SH-SY5Y (cell line): ENCODE measurements at regions not wholly inside any gene's neighbourhood (a gene's known extent, or its start where the extent isn't known, plus 50 kb on each side); places are given as distances from the start of the nearest gene placed in this dataset.

Source experiments
- GATA2 ChIP-seq: IDR thresholded peaks from 2 replicates; pipeline ENCODE4 v1.6.1; 2011; ENCODE audit warnings: mild to moderate bottlenecking, low read depth, low read length
- GATA3 ChIP-seq: IDR thresholded peaks from 2 replicates; pipeline ENCODE4 v1.6.1; 2011; ENCODE audit warnings: low read depth, mild to moderate bottlenecking, low read length, moderate library complexity

GRCh38 chr10:128519581-128519980 is 393.4 kb upstream of the MKI67 start:
- TF ChIP-seq GATA2 (no peak), GATA3 (no peak)

GRCh38 chr10:128520211-128520815 is 394.1 kb upstream of the MKI67 start:
- no peak for TF ChIP-seq GATA3
- TF ChIP-seq GATA2, result no peak

- TF ChIP-seq GATA2 (no peak), GATA3 (no peak)
Observed at GRCh38 chr10:128522551-128523308, 396.5 kb upstream of the MKI67 start.

DNA sequence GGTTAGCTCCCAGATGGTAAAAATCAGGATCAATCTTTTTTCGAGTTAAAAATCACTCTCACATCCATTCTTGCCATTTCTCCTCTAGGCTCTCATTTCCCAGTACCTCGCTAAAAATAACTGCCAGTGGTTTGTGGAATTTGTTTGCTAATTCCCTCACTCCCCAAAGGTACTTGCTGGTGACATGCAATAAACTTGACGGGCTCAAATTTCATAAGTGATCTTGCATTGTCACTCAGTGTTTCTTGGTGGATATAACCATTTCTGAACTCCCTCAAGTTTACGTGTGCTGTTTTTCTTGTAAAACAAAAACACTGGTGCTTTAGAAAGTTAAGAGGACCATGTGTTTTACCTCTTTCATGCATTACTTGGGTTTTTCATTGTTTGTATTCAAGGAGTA is 399.2 kb upstream of the MKI67 start:
- TF ChIP-seq GATA3, result no peak
- TF ChIP-seq GATA2, result no peak

DNA sequence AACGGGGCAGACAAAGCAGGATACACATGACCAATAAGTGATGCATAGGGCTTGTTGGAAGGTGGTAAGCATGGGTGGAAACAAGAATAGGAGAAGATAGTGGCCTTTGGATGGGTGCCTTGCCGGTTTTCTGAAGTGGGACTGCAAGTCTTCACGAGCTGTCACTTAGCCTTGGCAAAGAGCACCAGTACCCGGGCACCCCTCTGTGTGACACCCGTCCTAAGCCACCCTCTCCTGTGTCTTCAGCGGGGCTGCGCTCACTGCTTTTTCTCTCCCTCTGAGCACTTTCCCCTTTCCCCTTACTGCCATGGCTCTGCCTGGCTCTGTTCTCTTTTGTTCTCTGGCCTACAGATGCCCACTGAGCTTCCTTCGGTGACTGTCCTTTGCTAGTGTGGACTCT is 399.7 kb upstream of the MKI67 start:
- TF ChIP-seq GATA3 (no peak), GATA2 (no peak)

DNA sequence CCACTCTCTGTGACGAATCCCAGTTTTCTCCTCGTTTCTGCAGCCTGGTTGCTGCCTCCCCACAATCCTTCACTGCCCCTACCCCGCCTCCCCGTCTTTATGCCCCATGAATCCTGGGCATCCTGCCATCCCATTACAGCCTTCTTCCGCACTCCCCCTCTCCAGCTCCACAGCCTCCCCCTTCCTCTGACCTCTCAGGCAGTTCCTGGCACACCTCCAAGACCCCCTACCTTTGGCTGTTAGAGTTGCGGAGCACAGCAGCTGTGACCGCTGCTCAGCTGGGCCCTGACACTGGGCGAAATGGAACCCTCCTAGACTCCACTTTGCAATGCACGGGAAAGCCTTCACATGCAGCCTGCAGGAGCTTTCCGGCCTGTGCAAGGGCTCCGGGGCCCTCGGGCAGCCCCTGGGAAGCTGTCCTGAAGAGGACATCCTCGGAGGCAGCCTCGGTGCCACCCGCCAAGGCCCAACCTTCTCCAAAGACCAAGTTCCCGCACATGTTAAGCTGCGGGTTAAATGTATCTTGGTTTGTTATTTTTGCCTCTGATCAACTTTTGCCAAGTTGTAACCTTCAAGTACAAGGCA is 400.7 kb upstream of the MKI67 start:
- TF ChIP-seq GATA2 (no peak; the same call in 1 of the 2 replicates), GATA3 (no peak)

- no peak for TF ChIP-seq GATA3
- TF ChIP-seq GATA2, result peak; percentile 58
Observed at GRCh38 chr10:128527711-128528110, 401.5 kb upstream of the MKI67 start.

DNA sequence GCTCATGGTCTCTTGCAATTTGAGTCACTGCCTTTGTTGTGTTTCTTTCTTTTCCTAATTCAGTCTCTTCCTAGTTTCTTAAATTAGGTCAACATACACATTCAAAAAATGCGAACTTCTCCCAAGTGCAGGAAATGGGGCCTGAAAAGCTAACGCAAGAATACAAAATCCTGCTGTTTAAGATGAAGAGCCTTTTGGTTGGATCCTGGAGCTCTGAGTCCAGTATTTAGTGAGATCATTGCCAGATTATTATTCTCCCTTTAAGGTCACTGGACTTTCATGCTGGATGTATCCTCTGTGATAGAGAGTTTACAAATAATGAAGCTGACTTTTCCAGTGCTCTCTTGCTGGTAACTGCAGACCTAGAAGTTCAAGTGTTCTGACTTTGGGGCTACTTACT is 401.9 kb upstream of the MKI67 start:
- TF ChIP-seq GATA2 (no peak), GATA3 (no peak)

DNA sequence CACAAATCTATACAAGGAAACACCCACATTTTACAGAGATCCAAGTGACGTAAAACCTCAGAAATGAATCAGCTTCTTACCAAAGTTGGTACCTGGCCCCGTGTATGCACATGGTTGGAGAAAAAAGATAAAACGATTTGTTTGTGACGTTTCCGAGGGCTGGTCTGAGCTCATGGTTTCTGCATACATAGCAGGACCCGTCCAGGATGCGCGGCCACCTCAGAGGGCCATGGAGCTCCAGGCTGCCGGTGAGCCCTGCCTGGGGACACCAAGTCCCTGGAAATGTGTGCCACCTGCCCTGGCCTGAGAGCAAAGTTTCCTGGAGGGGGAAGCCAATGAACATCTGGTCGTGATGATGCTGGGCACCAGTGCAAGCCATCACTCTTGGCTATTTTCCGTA is 402.6 kb upstream of the MKI67 start:
- TF ChIP-seq GATA2 (no peak), GATA3 (no peak)

DNA sequence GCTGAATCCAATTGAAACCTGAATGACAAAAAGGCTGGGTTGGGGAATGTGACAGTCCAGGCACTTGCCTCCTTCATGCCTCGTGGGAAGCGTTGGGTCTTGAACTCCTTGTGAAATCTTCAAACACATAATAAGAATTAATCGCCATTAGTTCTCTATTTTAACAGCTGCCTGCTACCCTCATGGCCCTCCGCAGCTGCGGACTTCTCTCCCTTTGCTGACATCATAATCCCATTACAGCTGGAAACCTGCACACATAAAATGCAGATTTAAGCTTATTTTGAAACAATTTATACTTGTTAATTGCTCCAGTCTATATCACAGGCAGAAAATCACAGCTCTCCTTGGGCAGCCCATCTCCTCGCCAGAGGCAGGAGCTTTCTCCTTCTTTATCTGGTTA is 403.0 kb upstream of the MKI67 start:
- TF ChIP-seq GATA2 (no peak), GATA3 (no peak)

DNA sequence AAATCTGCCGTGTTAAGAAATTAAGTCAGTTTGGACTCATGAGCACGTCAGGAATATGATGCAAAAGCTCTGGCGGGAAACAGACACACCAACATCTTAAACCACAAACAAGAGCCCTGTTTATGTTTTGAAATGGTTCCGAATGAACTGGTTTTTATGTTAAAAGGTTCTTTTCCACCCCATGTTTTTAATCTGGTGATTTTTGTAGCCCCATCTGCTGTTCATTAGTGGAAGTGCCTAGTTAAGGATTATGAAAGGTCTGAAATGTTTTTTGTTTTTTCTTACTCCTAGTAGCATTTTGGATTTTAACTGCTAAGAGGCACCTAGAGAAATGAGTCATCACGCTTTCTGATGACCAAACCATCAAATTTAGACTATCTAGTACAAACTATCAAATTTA is 404.1 kb upstream of the MKI67 start:
- TF ChIP-seq GATA2 (no peak), GATA3 (no peak)

- TF ChIP-seq GATA2 (no peak), GATA3 (no peak)
Observed at GRCh38 chr10:128530946-128531345, 404.7 kb upstream of the MKI67 start.

DNA sequence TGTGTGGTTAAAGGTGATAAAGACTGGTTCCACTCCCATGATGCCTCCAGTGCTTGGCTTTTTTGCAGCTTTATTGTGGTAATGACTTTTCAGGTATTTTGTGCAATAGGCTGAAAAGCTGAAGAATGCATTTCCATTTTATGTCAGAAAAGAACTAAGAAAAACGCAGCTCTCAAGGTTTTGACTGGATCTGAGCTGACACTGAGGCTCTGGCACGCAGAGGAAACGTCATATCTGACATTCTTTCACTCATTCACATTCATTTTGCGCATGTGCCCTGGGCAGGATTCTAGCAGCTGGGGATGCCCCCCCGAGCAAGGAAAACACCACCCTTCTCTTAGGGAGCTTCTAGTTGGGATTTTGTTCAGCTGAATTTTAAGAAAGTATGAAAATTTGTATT is 408.5 kb upstream of the MKI67 start:
- TF ChIP-seq GATA3, result no peak
- TF ChIP-seq GATA2, result no peak

GRCh38 chr10:128536259-128536658 is 410.0 kb upstream of the MKI67 start:
- TF ChIP-seq GATA2 (peak; percentile 56), GATA3 (no peak)

DNA sequence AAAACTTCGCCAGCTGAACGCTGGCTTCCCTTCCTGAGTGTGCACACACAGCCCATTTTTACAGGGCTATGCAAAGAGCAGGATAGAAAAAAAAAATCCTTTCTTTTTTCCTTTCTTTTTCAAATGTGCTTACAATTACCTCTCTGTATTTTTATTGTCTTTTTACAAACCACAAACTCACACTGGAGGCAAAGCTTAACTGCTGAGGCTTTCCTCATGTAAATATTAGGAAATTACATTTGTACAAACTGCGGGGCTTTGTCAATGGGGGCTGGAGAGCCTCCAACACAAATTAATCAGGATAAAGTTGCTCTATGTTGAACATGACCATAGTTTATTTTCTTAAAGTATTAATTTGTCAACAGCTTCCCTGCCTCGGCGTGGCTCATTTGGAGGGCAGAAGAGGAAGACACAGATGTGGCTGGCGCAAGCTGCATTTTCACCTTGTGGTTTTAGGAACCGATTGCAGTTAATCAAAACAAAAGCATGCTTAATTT is 411.7 kb upstream of the MKI67 start:
- no peak for TF ChIP-seq GATA2
- TF ChIP-seq GATA3, result no peak
